Liver (tissue), 8 donors: ENCODE measurements at regions not wholly inside any gene's neighbourhood (a gene's known extent, or its start where the extent isn't known, plus 50 kb on each side); places are given as distances from the start of the nearest gene placed in this dataset.

Source experiments
- DNase-seq: peaks from one replicate; pipeline ENCODE4 v3.0.0-alpha.2; 2017; ENCODE audit warnings: low spot score
- H3K27ac ChIP-seq, 2 donors: one replicate each; pipeline ENCODE4 v1.7.0; 2013; ENCODE audit warnings: inconsistent platforms in 2 of 2, low read length in 2 of 2, control low read depth in 1 of 2, low read depth in 1 of 2, mild to moderate bottlenecking in 1 of 2
- H3K27me3 ChIP-seq, 4 donors: one replicate each; pipeline versions ENCODE4 v1.6.1 to v1.7.0; 2013; ENCODE audit warnings: low read length in 3 of 4, inconsistent platforms in 1 of 4, mild to moderate bottlenecking in 1 of 4, moderate library complexity in 1 of 4; ENCODE audit not compliant: control insufficient read depth in 4 of 4, insufficient read depth in 4 of 4
- H3K36me3 ChIP-seq, 4 donors: one replicate each; pipeline versions ENCODE4 v1.6.1 to v1.7.0; 2013; ENCODE audit warnings: low read length in 3 of 4, mild to moderate bottlenecking in 3 of 4, low read depth in 1 of 4, moderate library complexity in 1 of 4; ENCODE audit not compliant: control insufficient read depth in 4 of 4, insufficient read depth in 3 of 4
- H3K4me1 ChIP-seq, 4 donors: one replicate each; pipeline versions ENCODE4 v1.6.1 to v1.7.0; 2013; ENCODE audit warnings: low read length in 3 of 4, mild to moderate bottlenecking in 3 of 4, moderate library complexity in 1 of 4; ENCODE audit not compliant: control insufficient read depth in 4 of 4, insufficient read depth in 4 of 4
- H3K4me3 ChIP-seq, 3 donors: one replicate each; pipeline versions ENCODE4 v1.6.1 to v1.7.0; 2013; ENCODE audit warnings: low read length in 3 of 3, control low read depth in 1 of 3, low read depth in 1 of 3, mild to moderate bottlenecking in 1 of 3
- H3K9ac ChIP-seq, 2 donors: one replicate each; pipeline ENCODE4 v1.7.0; 2013; ENCODE audit warnings: low read length in 2 of 2, mild to moderate bottlenecking in 2 of 2, moderate library complexity in 2 of 2, control low read depth in 1 of 2, low read depth in 1 of 2
- H3K9me3 ChIP-seq, 4 donors: one replicate each; pipeline versions ENCODE4 v1.6.1 to v1.7.0; 2013; ENCODE audit warnings: low read length in 3 of 4; ENCODE audit not compliant: control insufficient read depth in 4 of 4
- ATF3 ChIP-seq: IDR thresholded peaks from 2 replicates; pipeline ENCODE4 v1.6.1; 2016; ENCODE audit warnings: antibody characterized with exemption
- CTCF ChIP-seq: fragments of 150-350 bp; IDR thresholded peaks from 2 replicates; pipeline ENCODE4 v1.5.1; 2017; ENCODE audit warnings: improper control_type of control experiment, low read depth, low read length; ENCODE audit not compliant: missing input control
- EGR1 ChIP-seq, 2 donors: IDR thresholded peaks; 2 replicates each; pipeline ENCODE4 v1.6.1; 2016 to 2018; ENCODE audit warnings: antibody characterized with exemption in 2 of 2, low read depth in 2 of 2
- FOXA1 ChIP-seq: IDR thresholded peaks from 2 replicates; pipeline ENCODE4 v1.6.1; 2016; ENCODE audit warnings: antibody characterized with exemption
- FOXA2 ChIP-seq: IDR thresholded peaks from 2 replicates; pipeline ENCODE4 v1.6.1; 2016; ENCODE audit warnings: antibody characterized with exemption
- GABPA ChIP-seq, 2 donors: IDR thresholded peaks in 1 of 2; conservative IDR thresholded peaks in 1 of 2; 2 replicates each; pipeline ENCODE4 v1.6.1; 2016; ENCODE audit warnings: antibody characterized with exemption in 2 of 2, mild to moderate bottlenecking in 1 of 2, moderate library complexity in 1 of 2
- HNF4A ChIP-seq, 2 donors: conservative IDR thresholded peaks; 2 replicates each; pipeline ENCODE4 v1.6.1; 2016; ENCODE audit warnings: antibody characterized with exemption in 2 of 2, mild to moderate bottlenecking in 2 of 2
- NR2F2 ChIP-seq: IDR thresholded peaks from 2 replicates; pipeline ENCODE4 v1.6.1; 2016; ENCODE audit warnings: antibody characterized with exemption
- RAD21 ChIP-seq, 2 donors: IDR thresholded peaks; 2 replicates each; pipeline ENCODE4 v1.6.1; 2016; ENCODE audit warnings: antibody characterized with exemption in 2 of 2, mild to moderate bottlenecking in 2 of 2
- RXRA ChIP-seq, 2 donors: IDR thresholded peaks; 2 replicates each; pipeline ENCODE4 v1.6.1; 2017 to 2018; ENCODE audit warnings: antibody characterized with exemption in 2 of 2, mild to moderate bottlenecking in 1 of 2
- TAF1 ChIP-seq: conservative IDR thresholded peaks from 2 replicates; pipeline ENCODE4 v1.6.1; 2016; ENCODE audit warnings: antibody characterized with exemption, mild to moderate bottlenecking
- YY1 ChIP-seq: IDR thresholded peaks from 2 replicates; pipeline ENCODE4 v1.6.1; 2016; ENCODE audit warnings: antibody characterized with exemption, mild to moderate bottlenecking
- WGBS: extraction: QIAGEN DNeasy Blood & Tissue Kit; methylation state at CpG from one replicate; pipeline ENCODE4 v1.1.7; 2013; 5-methylcytosine and 5-hydroxymethylcytosine counted together
- TF ChIP-seq, protein P1 (sequence below): IDR thresholded peaks from 2 replicates; pipeline ENCODE4 v1.6.1; 2016; ENCODE audit warnings: antibody characterized with exemption, mild to moderate bottlenecking
- TF ChIP-seq, protein P2 (sequence below): IDR thresholded peaks from 2 replicates; pipeline ENCODE4 v1.6.1; 2016; ENCODE audit warnings: antibody characterized with exemption
- donor health status: healthy.
- donor health status: healthy.
- donor health status: healthy.
- donor health status: healthy.
- donor health status: healthy.

DNA sequence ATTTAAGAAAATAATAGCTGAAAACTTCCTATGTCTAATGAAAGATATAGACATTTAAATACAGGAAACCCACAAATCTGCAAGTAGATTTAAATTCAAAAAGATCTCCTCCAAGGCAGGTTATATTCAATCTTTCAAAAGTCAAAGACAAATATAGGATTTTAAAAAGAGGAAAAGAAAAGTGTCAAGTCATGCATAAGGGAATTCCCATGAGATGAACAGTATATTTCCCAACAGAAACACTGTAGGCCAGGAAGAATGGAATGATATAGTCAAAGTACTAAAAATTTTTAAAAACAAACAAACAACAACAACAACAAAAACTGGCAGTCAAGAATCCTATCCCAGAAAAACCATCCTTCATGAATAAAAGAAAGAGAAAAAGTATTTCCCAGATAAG lies 806.5 kb upstream of the BRINP3 start:
- DNase-seq = no peak
- no peaks in the 10 kb centered on the region for H3K4me1 ChIP-seq
- no peaks in the 10 kb centered on the region for H3K27me3 ChIP-seq
- H3K9me3 ChIP-seq = peaks cover 0 to 11% (median 4%) of the 10 kb centered on the region in 4 donors
- no peak overlapping the region for H3K27ac ChIP-seq
- H3K36me3 ChIP-seq = no peaks in the 10 kb centered on the region
- H3K9ac ChIP-seq = no peak overlapping the region
- no peak for TF ChIP-seq NR2F2
- no peak for TF ChIP-seq YY1
- TF ChIP-seq EGR1 (IDR thresholded peaks at IDR 0.05; ENCODE audit: low read depth in 2 of 2) = no peak
- no peak for TF ChIP-seq HNF4A (conservative IDR thresholded peaks at IDR 0.05)
- no peak for TF ChIP-seq FOXA1
- TF ChIP-seq RAD21 (IDR thresholded peaks at IDR 0.05) = no peak
- no peak for TF ChIP-seq FOXA2
- TF ChIP-seq GABPA (IDR thresholded peaks at IDR 0.05 in 1 of 2, conservative IDR thresholded peaks at IDR 0.05 in 1 of 2) = no peak
- TF ChIP-seq, protein P1, sequence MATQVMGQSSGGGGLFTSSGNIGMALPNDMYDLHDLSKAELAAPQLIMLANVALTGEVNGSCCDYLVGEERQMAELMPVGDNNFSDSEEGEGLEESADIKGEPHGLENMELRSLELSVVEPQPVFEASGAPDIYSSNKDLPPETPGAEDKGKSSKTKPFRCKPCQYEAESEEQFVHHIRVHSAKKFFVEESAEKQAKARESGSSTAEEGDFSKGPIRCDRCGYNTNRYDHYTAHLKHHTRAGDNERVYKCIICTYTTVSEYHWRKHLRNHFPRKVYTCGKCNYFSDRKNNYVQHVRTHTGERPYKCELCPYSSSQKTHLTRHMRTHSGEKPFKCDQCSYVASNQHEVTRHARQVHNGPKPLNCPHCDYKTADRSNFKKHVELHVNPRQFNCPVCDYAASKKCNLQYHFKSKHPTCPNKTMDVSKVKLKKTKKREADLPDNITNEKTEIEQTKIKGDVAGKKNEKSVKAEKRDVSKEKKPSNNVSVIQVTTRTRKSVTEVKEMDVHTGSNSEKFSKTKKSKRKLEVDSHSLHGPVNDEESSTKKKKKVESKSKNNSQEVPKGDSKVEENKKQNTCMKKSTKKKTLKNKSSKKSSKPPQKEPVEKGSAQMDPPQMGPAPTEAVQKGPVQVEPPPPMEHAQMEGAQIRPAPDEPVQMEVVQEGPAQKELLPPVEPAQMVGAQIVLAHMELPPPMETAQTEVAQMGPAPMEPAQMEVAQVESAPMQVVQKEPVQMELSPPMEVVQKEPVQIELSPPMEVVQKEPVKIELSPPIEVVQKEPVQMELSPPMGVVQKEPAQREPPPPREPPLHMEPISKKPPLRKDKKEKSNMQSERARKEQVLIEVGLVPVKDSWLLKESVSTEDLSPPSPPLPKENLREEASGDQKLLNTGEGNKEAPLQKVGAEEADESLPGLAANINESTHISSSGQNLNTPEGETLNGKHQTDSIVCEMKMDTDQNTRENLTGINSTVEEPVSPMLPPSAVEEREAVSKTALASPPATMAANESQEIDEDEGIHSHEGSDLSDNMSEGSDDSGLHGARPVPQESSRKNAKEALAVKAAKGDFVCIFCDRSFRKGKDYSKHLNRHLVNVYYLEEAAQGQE = no peak
- H3K4me3 ChIP-seq = no peak overlapping the region

- no peaks in the 10 kb centered on the region for H3K36me3 ChIP-seq
- H3K4me3 ChIP-seq = no peak overlapping the region
- WGBS = 44% methylated on average over 4 of the region's 4 CpGs
- no peak overlapping the region for H3K9ac ChIP-seq
- no peaks in the 10 kb centered on the region for H3K4me1 ChIP-seq
- H3K9me3 ChIP-seq = no peaks in the 10 kb centered on the region
- no peak for DNase-seq
- H3K27me3 ChIP-seq = no peaks in the 10 kb centered on the region
- TF ChIP-seq RXRA (IDR thresholded peaks at IDR 0.05) (no peak), ATF3 (no peak), NR2F2 (no peak), GABPA (IDR thresholded peaks at IDR 0.05 in 1 of 2, conservative IDR thresholded peaks at IDR 0.05 in 1 of 2) (no peak), CTCF (no peak), EGR1 (IDR thresholded peaks at IDR 0.05; ENCODE audit: low read depth in 2 of 2) (no peak), TAF1 (no peak)
- TF ChIP-seq, protein P2, sequence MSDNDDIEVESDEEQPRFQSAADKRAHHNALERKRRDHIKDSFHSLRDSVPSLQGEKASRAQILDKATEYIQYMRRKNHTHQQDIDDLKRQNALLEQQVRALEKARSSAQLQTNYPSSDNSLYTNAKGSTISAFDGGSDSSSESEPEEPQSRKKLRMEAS = no peak
- no peak overlapping the region for H3K27ac ChIP-seq
Observed at GRCh38 chr1:191290441-191290840, 812.8 kb upstream of the BRINP3 start.
